Hepatocyte (in vitro differentiated cells): ENCODE measurements at regions not wholly inside any gene's neighbourhood (a gene's known extent, or its start where the extent isn't known, plus 50 kb on each side); places are given as distances from the start of the nearest gene placed in this dataset.

Experiments
- CTCF ChIP-seq: fragments of 200-600 bp; sonication (generic); IDR thresholded peaks from 2 replicates; pipeline ENCODE4 v1.5.1; 2016; ENCODE audit warnings: antibody characterized with exemption, mild to moderate bottlenecking; ENCODE audit not compliant: poor library complexity
- EZH2 ChIP-seq: fragments of 200-600 bp; sonication (generic); IDR thresholded peaks from 2 replicates; pipeline ENCODE4 v1.6.1; 2016; ENCODE audit warnings: antibody characterized with exemption, mild to moderate bottlenecking, borderline replicate concordance
- EZH2phosphoT487 ChIP-seq: fragments of 200-600 bp; sonication (generic); IDR thresholded peaks from one replicate; pipeline ENCODE4 v1.6.1; 2018; ENCODE audit warnings: antibody characterized with exemption, mild to moderate bottlenecking, low read depth, moderate library complexity; ENCODE audit not compliant: unreplicated experiment, severe bottlenecking

- TF ChIP-seq EZH2 (no peak), CTCF (no peak), EZH2phosphoT487 (no peak)
Observed at GRCh38 chr10:130568246-130568645, 432.1 kb downstream of the GLRX3 start.
